Smooth muscle cell (in vitro differentiated cells): ENCODE measurements at regions not wholly inside any gene's neighbourhood (a gene's known extent, or its start where the extent isn't known, plus 50 kb on each side); places are given as distances from the start of the nearest gene placed in this dataset.

Experiments
- DNase-seq: peaks from one replicate; lab custom pipeline; 2025; ENCODE audit not compliant: unreplicated experiment; lab: John Stamatoyannopoulos, UW
- H2AFZ ChIP-seq: fragments of 200-600 bp; sonication (generic); 2 replicates; pipeline ENCODE4 v1.6.0; 2016; ENCODE audit warnings: antibody characterized with exemption, low read depth, mild to moderate bottlenecking
- H3F3A ChIP-seq: fragments of 200-600 bp; sonication (generic); 2 replicates; pipeline ENCODE4 v1.6.0; 2017; ENCODE audit warnings: antibody characterized with exemption, low read depth
- H3K27ac ChIP-seq: fragments of 200-600 bp; sonication (generic); 2 replicates; pipeline ENCODE4 v1.5.1; 2016; ENCODE audit warnings: low read depth, mild to moderate bottlenecking
- H3K27me3 ChIP-seq: fragments of 200-600 bp; sonication (generic); 2 replicates; pipeline ENCODE4 v1.6.1; 2016; ENCODE audit warnings: low read depth, mild to moderate bottlenecking
- H3K36me3 ChIP-seq: fragments of 200-600 bp; sonication (generic); 2 replicates; pipeline ENCODE4 v1.5.1; 2016; ENCODE audit warnings: low read depth
- H3K4me1 ChIP-seq: fragments of 200-600 bp; sonication (generic); 2 replicates; pipeline ENCODE4 v1.5.1; 2016; ENCODE audit warnings: low read depth
- H3K4me2 ChIP-seq: fragments of 200-600 bp; sonication (generic); 2 replicates; pipeline ENCODE4 v1.6.0; 2016; ENCODE audit warnings: mild to moderate bottlenecking
- H3K4me3 ChIP-seq: fragments of 200-600 bp; sonication (generic); 2 replicates; pipeline ENCODE4 v1.5.1; 2016; ENCODE audit warnings: mild to moderate bottlenecking
- H3K79me2 ChIP-seq: fragments of 200-600 bp; sonication (generic); 2 replicates; pipeline ENCODE4 v1.6.0; 2016; ENCODE audit warnings: low read depth, mild to moderate bottlenecking
- H3K9ac ChIP-seq: fragments of 200-600 bp; sonication (generic); 2 replicates; pipeline ENCODE4 v1.6.0; 2016; ENCODE audit warnings: low read depth
- H3K9me3 ChIP-seq: fragments of 200-600 bp; sonication (generic); replicated peaks from 2 replicates; pipeline ENCODE4 v1.5.1; 2016; ENCODE audit warnings: low read depth
- H4K20me1 ChIP-seq: fragments of 200-600 bp; sonication (generic); 2 replicates; pipeline ENCODE4 v1.6.0; 2016; ENCODE audit warnings: low read depth
- WGBS: methylation state at CpG from one replicate; pipeline ENCODE4 v1.1.7; 2016; ENCODE audit warnings: low lambda C conversion rate; 5-methylcytosine and 5-hydroxymethylcytosine counted together
- TF ChIP-seq, protein P1 (sequence below): fragments of 200-600 bp; sonication (generic); IDR thresholded peaks from 2 replicates; pipeline ENCODE4 v1.5.1; 2017; ENCODE audit warnings: borderline replicate concordance, mild to moderate bottlenecking, antibody characterized with exemption; ENCODE audit not compliant: insufficient read depth, poor library complexity, severe bottlenecking

DNA sequence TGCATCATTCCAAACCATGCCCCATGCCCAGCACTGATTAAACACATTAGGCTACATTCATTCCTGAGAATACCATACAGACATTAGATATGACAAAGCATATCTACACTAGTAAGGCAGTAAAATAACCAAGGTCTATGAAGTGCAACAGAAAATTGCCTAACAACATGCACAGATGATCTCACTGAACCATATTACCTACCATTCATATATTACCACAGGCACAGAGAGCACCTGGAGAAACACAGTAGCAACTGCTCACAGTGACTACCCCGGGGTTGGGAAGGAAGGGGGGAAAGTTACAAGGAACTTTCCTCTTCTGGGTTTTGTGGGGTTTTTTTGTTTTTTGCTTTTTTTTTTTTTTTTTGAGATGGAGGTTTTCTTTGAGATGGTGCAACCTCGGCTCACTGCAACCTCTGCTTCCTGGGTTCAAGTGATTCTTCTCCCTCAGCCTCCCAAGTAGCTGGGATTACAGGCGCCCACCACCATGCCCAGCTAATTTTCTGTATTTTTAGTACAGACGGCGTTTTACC, 669.6 kb downstream of the UQCRFS1 start:
- DNase-seq = no peak
- H3K9ac ChIP-seq = no peak overlapping the region
- 95% methylated on average over 5 of the region's 5 CpGs for WGBS
- H3F3A ChIP-seq = no peaks in the 10 kb centered on the region
- no peak overlapping the region for H3K27ac ChIP-seq
- TF ChIP-seq, protein P1, sequence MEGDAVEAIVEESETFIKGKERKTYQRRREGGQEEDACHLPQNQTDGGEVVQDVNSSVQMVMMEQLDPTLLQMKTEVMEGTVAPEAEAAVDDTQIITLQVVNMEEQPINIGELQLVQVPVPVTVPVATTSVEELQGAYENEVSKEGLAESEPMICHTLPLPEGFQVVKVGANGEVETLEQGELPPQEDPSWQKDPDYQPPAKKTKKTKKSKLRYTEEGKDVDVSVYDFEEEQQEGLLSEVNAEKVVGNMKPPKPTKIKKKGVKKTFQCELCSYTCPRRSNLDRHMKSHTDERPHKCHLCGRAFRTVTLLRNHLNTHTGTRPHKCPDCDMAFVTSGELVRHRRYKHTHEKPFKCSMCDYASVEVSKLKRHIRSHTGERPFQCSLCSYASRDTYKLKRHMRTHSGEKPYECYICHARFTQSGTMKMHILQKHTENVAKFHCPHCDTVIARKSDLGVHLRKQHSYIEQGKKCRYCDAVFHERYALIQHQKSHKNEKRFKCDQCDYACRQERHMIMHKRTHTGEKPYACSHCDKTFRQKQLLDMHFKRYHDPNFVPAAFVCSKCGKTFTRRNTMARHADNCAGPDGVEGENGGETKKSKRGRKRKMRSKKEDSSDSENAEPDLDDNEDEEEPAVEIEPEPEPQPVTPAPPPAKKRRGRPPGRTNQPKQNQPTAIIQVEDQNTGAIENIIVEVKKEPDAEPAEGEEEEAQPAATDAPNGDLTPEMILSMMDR = no peak
- no peaks in the 10 kb centered on the region for H4K20me1 ChIP-seq
- no peaks in the 10 kb centered on the region for H3K36me3 ChIP-seq
- no peak overlapping the region for H3K4me3 ChIP-seq
- no peaks in the 10 kb centered on the region for H3K4me1 ChIP-seq
- no peak overlapping the region for H2AFZ ChIP-seq
- no peaks in the 10 kb centered on the region for H3K79me2 ChIP-seq
- H3K4me2 ChIP-seq = no peak overlapping the region
- no peaks in the 10 kb centered on the region for H3K27me3 ChIP-seq
- no peaks in the 10 kb centered on the region for H3K9me3 ChIP-seq

DNA sequence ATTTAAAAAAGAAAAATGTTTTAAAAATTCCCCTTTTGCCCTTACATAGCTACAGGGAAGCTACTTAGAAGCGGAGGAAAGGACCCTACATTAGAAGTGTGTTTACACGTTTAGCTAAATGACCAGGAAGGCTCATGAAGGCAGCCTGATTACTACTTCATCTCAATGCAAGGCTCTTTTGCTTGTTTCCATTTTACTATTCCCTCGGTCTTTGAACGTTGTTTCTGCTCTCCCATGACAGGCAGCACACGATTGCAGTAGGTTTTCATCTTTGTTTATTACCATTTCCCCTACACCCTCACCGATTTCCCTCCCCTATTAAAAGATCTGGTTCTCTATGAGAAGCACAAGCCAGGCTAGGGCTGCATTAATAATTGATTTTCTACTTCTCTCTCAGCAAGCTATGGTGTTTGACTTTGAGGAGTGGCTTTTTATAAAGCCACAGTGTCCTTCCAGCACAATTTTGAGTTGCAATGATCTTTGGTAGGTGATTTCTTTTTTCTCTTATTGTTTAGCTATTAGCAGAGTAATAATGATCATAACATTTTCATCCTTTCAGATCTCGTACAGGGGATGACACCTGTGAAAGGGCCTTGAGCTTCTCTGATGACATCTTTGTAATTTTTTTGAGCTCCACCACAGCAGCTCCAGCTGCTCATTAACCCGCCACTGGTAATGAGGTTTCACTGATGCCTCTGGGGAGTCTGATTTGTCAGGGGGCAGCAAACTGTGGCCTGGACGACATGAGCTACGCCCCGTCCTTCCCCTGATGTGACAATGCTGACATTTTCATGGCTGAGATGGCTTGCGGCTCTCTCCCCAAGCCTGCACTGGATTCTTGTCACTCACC, 670.3 kb downstream of the UQCRFS1 start:
- H4K20me1 ChIP-seq = no peaks in the 10 kb centered on the region
- H2AFZ ChIP-seq = no peak overlapping the region
- H3K36me3 ChIP-seq = no peaks in the 10 kb centered on the region
- no peak overlapping the region for H3K27ac ChIP-seq
- no peak for DNase-seq
- H3K4me1 ChIP-seq = no peaks in the 10 kb centered on the region
- H3K9me3 ChIP-seq = peaks cover 6% of the 10 kb centered on the region
- H3K27me3 ChIP-seq = no peaks in the 10 kb centered on the region
- WGBS = 86% methylated on average over 12 of the region's 12 CpGs
- TF ChIP-seq, protein P1 = no peak
- no peak overlapping the region for H3K4me3 ChIP-seq
- H3K9ac ChIP-seq = no peak overlapping the region
- H3K4me2 ChIP-seq = no peak overlapping the region
- H3K79me2 ChIP-seq = no peaks in the 10 kb centered on the region
- H3F3A ChIP-seq = no peaks in the 10 kb centered on the region

DNA sequence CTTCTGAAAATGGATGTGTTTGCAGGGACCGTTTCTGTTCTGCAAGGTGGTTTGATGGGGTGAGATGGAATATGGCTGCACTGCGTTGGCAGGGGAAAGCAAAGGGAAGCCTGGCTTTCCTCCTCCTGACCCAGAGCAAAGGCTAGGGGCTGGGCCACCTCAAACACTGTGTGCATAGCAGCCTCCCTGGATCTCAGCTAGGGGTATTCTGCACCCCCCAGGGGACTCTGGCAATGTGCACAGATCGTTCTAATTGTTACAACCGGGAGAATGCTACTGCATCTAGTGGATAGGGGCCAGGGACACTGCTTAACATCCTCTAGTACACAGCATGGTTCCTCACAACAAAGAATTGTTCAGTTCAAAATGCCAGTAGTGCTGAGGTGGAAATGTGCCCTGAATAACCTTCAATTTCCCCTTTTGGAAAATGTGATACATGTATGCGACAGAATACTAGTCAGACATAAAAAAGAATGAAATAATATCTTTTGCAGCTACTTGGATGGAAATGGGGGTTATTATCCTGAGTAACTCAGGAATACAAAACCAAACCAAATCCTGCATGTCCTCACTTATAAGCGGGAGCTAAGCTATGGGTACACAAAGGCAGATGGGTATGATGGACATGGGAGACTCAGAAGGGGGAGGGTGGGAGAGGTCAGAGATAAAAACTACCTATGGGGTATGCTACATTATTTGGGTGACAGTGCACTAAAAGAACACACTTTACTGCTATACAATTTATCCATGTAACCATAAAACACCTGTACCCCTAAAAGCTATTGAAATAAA, 671.2 kb downstream of the UQCRFS1 start:
- no peak overlapping the region for H3K27ac ChIP-seq
- H3K79me2 ChIP-seq = no peaks in the 10 kb centered on the region
- H4K20me1 ChIP-seq = no peaks in the 10 kb centered on the region
- peaks cover 10% of the 10 kb centered on the region for H3K9me3 ChIP-seq
- H2AFZ ChIP-seq = no peak overlapping the region
- H3K9ac ChIP-seq = no peak overlapping the region
- H3K27me3 ChIP-seq = no peaks in the 10 kb centered on the region
- TF ChIP-seq, protein P1 = no peak
- H3K36me3 ChIP-seq = no peaks in the 10 kb centered on the region
- H3K4me1 ChIP-seq = no peaks in the 10 kb centered on the region
- H3K4me2 ChIP-seq = no peak overlapping the region
- H3F3A ChIP-seq = no peaks in the 10 kb centered on the region
- WGBS = 86% methylated on average over 6 of the region's 6 CpGs
- DNase-seq = no peak
- no peak overlapping the region for H3K4me3 ChIP-seq
